ENCODE measurements at regions not wholly inside any gene's neighbourhood (a gene's known extent, or its start where the extent isn't known, plus 50 kb on each side); places are given as distances from the start of the nearest gene placed in this dataset.

DNA sequence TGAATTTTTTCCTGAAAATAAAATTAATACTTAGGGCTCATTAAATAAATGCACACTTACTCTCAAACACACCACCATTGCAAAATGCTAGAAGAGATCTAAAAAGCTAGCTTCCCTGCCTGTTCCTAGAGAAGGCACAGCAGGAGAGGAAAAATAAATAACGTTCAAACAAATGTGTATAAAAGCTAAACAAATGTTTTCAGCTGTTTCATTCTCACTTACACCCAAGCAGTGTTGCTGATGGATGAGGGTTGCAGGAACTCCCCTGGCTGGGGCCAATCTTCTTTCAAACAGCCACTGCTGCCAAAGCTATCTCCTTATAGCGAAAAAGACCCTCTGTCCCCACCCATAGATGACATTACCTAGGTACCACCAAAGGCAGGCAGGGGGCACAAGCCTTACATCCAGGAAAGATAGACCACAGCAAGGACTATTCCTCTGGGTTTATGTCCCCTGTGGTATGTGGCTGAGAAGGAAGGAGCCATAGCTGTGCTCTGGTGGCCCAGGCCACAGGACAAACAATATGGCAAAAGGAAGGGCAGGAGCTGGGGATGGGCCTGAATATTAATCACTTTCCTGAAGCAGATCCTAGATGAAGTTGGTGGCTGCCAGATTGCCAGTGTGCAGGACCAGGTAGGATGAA lies 214.6 kb downstream of the TTC32 start:
- WGBS, 2 donors = 61 to 82% methylated on average over 2 of the region's 2 CpGs

DNA sequence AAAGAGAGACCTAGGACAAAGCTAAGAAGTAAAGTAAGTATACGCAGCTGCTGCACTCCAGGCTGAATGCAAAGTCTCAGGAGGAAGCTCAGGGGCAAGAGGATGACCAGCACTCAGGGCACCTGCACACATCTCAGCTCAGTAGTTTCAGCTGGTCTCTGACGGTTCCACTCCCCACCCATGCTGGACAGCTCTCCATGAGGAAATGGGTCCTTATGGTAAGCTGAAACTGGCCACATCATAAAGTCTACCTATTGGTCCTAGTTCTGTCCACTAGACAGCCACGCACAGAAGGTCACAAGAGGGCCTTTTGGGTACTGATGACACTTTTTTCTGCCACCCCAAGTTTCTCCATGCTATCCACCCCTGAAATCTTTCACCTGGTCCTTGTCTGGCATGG lies 215.3 kb downstream of the TTC32 start:
- H3K27me3 ChIP-seq = no peaks in the 10 kb centered on the region
- no peak for DNase-seq
- no peaks in the 10 kb centered on the region for H3K4me1 ChIP-seq
- intact Hi-C loops (cut with DNase I) = no loop called here
- WGBS, 2 donors = 57% methylated on average over 3 of the region's 3 CpGs
- H3K4me3 ChIP-seq = no peak overlapping the region
- no peak for TF ChIP-seq POLR2A (IDR thresholded peaks at IDR 0.05)
- TF ChIP-seq, protein P1, sequence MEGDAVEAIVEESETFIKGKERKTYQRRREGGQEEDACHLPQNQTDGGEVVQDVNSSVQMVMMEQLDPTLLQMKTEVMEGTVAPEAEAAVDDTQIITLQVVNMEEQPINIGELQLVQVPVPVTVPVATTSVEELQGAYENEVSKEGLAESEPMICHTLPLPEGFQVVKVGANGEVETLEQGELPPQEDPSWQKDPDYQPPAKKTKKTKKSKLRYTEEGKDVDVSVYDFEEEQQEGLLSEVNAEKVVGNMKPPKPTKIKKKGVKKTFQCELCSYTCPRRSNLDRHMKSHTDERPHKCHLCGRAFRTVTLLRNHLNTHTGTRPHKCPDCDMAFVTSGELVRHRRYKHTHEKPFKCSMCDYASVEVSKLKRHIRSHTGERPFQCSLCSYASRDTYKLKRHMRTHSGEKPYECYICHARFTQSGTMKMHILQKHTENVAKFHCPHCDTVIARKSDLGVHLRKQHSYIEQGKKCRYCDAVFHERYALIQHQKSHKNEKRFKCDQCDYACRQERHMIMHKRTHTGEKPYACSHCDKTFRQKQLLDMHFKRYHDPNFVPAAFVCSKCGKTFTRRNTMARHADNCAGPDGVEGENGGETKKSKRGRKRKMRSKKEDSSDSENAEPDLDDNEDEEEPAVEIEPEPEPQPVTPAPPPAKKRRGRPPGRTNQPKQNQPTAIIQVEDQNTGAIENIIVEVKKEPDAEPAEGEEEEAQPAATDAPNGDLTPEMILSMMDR (IDR thresholded peaks at IDR 0.05) = no peak
- no peaks in the 10 kb centered on the region for H3K36me3 ChIP-seq
- H3K9me3 ChIP-seq = no peaks in the 10 kb centered on the region
- H3K27ac ChIP-seq = no peak overlapping the region

More for the DNA sequence above, 214.6 kb downstream of the TTC32 start:
- Histone ChIP-seq H3K4me3 (no peak overlapping the region), H3K4me1 (no peaks in the 10 kb centered on the region), H3K36me3 (no peaks in the 10 kb centered on the region), H3K9me3 (no peaks in the 10 kb centered on the region), H3K27ac (no peak overlapping the region), H3K27me3 (no peaks in the 10 kb centered on the region)
- DNase-seq = no peak
- TF ChIP-seq, protein P1 (IDR thresholded peaks at IDR 0.05) = no peak
- TF ChIP-seq POLR2A (IDR thresholded peaks at IDR 0.05) = no peak
- intact Hi-C loops (cut with DNase I) = no loop called here

DNA sequence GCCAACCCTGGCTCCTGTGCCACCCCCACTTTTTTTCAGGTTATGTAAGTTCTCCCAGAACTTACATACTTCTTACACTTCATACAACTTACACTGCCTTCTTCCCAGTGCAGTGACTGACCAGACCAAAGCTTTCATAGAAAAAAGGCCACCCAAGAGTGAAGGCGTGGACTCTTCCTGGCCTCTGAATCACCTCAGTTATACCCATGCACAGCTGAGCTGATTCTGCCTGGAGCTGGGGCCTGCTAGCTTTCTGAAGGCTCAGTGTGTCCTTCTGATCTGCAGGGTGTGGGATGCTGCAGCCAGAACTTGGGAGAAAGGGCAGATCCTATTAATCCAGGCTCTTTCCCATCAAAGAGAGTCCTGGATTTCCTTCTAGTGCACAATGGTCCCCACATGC lies 216.1 kb downstream of the TTC32 start:
- Histone ChIP-seq H3K4me3 (no peak overlapping the region), H3K9me3 (no peaks in the 10 kb centered on the region), H3K4me1 (no peaks in the 10 kb centered on the region), H3K27ac (no peak overlapping the region), H3K27me3 (peaks cover 0 to 3% (median 0%) of the 10 kb centered on the region in 4 donors), H3K36me3 (no peaks in the 10 kb centered on the region)
- DNase-seq = no peak
- no peak for TF ChIP-seq POLR2A (IDR thresholded peaks at IDR 0.05)
- TF ChIP-seq, protein P1 (IDR thresholded peaks at IDR 0.05) = no peak
- intact Hi-C loops (cut with DNase I) = no loop called here
- 71 to 100% methylated on average over 1 of the region's 1 CpG for WGBS, 2 donors

DNA sequence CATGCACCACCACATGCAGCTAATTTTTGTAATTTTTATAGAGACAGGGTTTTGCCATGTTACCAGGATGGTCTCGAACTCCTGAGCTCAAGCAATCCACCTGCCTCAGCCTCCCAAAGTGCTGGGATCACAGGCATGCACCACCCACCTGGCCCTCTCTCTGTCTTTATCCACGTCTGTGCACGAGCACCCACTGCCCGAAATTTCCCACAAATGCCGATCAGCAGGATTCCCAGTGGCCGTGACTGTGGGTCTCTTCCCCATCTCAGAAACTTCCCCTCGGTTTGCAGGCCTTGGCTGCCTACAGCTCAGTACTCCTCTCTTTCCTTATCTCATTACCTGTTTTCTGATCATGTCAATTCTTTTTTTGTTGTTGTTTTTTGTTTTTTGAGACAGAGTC lies 217.3 kb downstream of the TTC32 start:
- 85 to 94% methylated on average over 7 of the region's 7 CpGs for WGBS, 2 donors

DNA sequence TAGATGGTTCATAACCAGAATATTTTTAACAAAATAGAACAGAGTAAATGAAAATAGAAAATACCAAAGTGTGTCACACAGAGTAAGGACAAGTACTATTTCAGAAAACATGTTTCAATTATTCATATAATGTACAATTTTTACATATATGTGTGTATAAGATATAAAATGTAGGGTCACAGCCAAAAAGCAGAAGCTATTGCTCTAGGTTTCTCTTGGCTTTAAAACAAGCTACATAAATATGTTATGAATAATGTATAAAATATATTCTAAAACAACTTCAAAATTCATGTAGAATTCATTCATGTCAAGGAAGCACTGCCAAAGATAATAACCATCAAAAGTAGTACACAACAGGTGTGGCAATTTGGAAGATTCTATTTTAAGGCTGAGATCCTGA lies 218.2 kb downstream of the TTC32 start:
- Histone ChIP-seq H3K27me3 (peaks cover 0 to 11% (median 0%) of the 10 kb centered on the region in 4 donors), H3K36me3 (no peaks in the 10 kb centered on the region), H3K27ac (no peak overlapping the region), H3K4me3 (no peak overlapping the region), H3K4me1 (no peaks in the 10 kb centered on the region), H3K9me3 (no peaks in the 10 kb centered on the region)
- TF ChIP-seq, protein P1 (IDR thresholded peaks at IDR 0.05) = no peak
- no peak for TF ChIP-seq POLR2A (IDR thresholded peaks at IDR 0.05)
- DNase-seq = no peak
- intact Hi-C loops (cut with DNase I) = no loop called here

More for the DNA sequence above, 217.3 kb downstream of the TTC32 start:
- no peaks in the 10 kb centered on the region for H3K9me3 ChIP-seq
- no peak overlapping the region for H3K27ac ChIP-seq
- H3K27me3 ChIP-seq = peaks cover 0 to 11% (median 0%) of the 10 kb centered on the region in 4 donors
- intact Hi-C loops (cut with DNase I) = no loop called here
- no peaks in the 10 kb centered on the region for H3K4me1 ChIP-seq
- no peaks in the 10 kb centered on the region for H3K36me3 ChIP-seq
- TF ChIP-seq POLR2A (IDR thresholded peaks at IDR 0.05) = no peak
- TF ChIP-seq, protein P1 (IDR thresholded peaks at IDR 0.05) = no peak
- no peak overlapping the region for H3K4me3 ChIP-seq
- DNase-seq = no peak

All from esophagus squamous epithelium (tissue), 5 donors.